ENCODE measurements at regions not wholly inside any gene's neighbourhood (a gene's known extent, or its start where the extent isn't known, plus 50 kb on each side); places are given as distances from the start of the nearest gene placed in this dataset.

DNA sequence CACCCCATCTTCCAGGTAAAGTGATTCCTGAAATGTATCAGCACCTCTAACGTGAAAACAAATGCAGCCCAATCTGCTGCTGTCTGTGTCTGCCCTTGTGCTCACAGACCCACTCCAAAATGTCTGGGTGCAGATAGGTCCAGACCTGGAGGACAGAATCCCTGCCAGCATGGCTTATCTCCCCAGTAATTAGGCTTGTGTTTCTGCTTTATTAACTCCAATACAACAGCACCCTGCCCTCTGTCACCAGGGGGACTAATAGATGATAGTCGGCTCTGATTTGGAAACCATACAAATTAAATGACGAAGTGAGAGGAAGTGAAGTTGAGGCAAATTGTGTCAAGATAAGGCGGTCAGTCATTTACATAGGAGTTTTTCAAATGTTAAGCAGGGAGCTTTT lies 608.3 kb upstream of the SALL1 start:
- DNase-seq, result no peak

DNA sequence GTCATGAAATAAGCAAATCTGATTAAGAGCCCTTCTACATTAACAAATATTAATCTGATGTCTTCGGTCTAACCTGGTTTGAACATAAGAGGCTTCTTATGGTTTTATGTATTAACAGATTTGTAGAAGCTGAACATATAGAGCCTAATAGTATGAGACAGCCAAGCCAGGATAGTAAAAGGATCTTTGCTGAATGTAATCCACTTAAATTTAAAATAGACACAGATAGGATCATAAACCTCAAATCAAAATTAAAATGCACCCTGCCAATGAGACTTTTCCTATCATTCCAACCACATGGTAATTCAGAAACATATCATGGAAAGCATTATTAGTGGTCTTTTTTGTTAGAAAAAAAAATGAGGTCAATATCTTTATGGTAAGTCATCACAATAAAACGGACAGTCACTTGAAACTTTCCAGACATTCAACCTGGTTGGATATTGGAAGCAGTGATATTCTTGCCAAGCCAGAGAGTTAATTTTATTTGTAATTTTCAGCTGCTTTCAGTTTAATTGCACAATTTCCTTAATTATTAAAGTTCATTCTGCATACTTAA lies 606.9 kb upstream of the SALL1 start:
- no peak for DNase-seq

DNA sequence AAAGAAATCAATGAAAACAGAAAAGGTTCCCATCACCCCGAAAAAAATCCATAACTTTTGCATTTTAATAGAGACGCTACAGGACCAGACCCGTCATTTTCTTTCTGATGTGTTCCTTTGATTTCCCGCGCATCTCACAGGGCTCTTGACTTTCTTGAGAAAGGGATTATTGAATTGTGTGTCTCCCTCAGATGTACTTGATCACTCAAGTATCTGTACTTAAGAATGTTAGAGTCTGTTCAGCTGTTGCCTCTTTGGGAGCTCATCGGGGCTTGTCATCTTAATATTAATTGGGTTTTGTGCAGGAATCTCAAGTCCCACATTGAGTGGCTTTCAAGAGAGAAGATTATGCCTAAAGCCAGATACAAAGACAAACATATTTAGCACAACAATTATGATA lies 606.4 kb upstream of the SALL1 start:
- no peak for DNase-seq

GRCh38 chr16:51757124-51757470 lies 606.0 kb upstream of the SALL1 start:
- DNase-seq, result no peak

GRCh38 chr16:51756447-51757123 lies 605.5 kb upstream of the SALL1 start:
- no peak for DNase-seq

DNA sequence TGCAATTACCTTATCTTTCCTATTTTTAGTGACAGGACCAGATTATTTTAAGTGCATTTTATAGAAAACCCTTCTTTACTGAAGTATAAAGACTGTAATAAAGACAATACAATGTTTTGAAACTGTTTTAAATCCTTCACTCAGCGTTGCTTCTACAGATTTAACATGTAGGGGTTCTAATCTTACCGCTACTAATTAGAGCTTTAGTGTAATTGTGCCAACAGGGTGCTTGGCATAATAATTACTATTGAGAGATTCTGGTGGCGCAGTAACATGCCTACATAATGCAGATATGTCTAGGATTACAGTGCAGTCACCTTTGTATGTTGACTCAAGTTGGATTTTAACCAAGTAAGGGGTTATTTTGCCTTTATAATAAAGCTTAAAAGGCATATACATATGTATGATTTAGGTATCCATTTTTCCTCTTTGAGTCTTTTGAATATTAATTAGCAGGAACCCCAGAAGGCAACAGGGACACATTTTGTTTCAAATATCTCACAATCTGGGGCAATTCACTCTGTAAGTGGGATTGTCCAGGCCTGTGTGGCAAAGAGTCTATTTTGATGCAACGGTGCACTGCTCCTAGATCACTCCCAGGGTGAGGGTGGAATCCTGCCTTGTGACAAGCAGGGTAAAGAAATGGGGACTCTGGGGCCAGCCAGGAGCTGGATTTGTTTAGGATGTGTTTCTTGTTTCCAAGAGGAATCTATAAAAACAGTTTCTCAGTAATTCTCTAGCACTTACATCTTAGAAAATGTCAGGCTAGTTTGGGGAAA lies 604.7 kb upstream of the SALL1 start:
- no peak for DNase-seq

DNA sequence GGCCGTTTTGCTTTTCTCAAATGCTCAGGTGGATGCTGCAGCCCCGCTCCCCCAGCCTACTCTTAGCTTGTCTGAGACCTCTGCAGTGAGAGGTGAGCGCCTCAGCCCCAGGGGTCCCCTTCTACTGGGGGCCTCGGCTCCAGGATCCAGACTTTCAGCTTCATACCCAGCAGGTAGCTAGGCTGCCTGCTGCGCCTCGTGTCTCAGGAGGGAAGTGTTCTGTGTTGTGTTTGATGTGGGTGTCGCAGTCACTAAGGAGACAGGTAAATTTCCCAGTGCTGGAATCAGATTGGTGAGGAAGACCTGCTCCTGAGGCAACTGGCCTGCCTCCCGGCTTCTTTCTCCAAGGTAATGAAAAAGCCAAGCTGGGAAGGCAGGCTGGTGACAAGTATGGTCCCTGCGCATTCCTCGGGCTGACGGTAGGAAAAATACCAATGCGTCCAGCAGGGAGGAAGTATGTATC lies 604.0 kb upstream of the SALL1 start:
- no peak for DNase-seq

DNA sequence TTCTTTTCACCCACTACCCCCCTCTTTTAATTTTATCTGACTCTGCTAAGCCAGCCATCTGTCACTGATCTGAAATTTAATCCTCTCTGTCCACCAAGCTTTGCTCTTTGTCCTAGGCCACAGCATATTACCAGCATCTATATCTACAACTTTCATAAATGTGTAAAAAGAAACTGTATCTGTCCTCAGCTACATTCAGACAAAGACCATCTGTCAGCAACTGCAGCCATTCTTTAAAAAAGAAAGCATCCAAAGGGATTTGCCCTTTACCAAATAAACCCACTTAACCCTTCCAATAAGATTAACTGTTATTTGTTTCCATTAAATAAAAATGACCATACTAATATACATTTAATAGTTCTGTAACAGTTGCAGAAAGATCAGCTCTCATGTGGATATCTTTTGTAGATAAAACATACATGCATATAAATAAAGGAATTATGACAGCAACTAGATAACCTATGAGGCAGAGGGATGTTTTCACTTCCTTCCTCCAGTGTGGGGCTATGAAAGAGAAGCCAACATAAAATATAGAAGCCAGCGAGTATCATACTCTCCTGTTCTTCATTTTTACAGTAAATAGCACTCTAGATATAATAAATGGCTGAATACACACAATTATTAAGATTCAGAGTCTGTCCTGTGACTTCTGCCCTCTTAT lies 602.5 kb upstream of the SALL1 start:
- no peak for DNase-seq

DNA sequence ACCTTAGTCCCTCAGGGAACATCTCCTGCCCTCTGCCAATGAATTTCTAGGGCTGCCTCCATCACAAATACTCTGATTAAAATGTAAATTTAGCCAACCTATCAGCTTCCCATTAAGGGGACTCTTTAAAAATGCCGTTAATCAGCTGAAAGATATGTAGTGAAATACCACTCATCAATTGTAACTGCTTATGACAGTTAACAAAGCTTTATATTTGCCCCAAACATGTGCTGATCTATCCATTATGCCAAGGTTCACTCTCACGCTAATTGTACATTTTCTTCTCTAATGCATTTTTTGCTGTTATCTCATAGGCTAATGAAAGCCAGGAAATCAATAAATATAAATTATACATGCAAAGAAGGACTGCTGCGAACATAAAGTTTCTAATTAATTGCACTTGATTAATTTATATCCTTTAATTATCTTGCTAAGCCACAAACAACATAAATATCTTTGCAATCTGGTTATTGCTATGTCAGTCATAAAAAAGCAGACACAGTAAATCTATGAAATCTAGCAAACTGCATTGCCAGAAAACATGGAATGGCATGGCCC lies 601.4 kb upstream of the SALL1 start:
- no peak for DNase-seq

- no peak for DNase-seq
These were observed 596.3 kb upstream of the SALL1 start for GRCh38 chr16:51747329-51747728.

DNA sequence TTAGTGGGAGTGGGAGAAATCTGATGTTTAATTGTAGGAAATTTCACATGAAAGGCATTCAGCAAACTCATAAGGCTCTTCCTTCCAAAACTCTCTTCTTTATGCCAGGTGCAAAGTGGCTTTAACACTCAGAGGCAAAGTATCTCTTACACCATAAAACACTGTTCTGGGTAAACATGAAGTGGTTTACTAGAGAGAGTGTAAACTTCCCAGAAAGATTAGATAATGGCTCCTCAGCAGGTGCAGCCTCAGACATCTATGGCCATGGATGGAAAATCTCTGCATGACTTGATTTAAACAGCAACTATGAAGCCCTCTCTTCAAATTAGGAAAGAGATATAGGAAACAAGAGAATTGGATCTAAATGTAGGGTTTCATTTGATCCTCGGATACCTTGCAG lies 583.1 kb upstream of the SALL1 start:
- DNase-seq, result peak; percentile 8

GRCh38 chr16:51733181-51733580 lies 582.1 kb upstream of the SALL1 start:
- DNase-seq, result no peak

- no peak for DNase-seq
These were observed 580.1 kb upstream of the SALL1 start for GRCh38 chr16:51731160-51731559.

DNA sequence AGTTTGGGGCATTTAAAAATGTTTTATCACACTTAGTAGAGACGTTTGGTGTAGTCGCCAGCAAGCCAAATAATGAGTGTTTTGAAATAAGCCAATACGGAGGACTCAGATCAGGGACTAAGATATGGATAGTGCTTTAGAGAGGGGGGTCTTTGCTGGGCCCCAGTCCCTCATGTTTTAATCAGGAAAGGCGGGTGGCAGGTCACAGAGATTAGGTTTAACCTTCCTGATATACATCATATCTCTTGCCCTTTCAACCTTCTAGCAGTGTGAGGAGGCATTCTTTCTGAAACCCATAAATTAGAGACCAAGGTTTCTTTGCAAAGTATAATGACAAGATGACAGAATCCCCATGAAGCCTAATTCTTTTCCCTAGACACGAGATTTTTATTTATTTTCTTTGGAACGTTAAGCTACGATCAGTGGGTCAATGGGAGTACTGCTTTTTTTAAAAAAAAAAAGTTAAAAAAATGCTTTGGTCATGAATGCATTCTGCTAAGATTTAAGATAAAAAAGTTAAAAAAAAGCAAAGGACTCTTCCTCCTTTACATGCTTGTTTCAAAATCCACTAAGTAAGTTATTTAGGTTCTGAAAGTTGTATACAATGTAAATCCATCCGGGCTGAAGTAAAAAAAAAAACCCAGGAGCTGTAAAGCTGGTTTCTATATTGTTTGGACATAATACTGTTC lies 572.1 kb upstream of the SALL1 start:
- no peak for DNase-seq

DNA sequence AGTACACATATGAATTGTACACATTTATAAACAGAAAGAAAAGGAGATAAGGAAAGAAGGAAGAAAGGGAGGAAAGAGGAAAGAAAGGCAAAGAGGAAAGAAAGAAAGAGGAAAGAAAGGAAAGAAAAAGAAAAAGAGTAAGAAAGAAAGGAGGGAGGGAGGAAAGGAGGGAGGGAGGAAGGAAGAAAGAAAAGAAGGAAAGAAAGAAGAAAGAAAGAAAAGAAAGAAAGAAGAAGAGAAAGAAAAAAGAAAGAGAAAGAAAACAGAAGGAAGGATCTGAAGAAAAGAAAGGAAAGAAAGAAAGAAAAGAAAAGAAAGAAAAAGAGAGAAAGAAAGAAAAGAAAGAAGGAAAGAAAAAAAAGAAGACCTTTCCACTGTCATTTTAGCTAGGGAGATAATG lies 571.4 kb upstream of the SALL1 start:
- no peak for DNase-seq

GRCh38 chr16:51719376-51719775 lies 568.3 kb upstream of the SALL1 start:
- peak; percentile 13 for DNase-seq

GRCh38 chr16:51716195-51716594 lies 565.1 kb upstream of the SALL1 start:
- no peak for DNase-seq

DNA sequence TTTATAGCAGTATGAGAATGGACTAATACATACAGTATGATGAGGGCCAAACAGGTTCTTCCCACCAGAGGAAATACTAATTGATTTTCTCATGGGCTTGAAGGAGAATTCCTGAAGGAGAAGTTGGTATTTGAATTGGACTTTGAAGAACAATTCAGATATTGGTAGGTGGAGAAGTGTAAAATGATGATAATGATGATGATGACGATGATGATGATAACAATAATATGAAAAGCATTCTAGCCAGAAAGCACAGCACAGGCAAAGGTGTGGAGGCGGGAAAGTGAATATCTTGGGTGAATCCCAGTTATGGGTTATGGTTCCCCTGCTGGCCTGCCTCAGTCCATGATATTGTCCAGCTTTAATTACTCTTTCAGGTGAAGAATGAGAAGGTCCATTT lies 562.4 kb upstream of the SALL1 start:
- DNase-seq, result no peak

DNA sequence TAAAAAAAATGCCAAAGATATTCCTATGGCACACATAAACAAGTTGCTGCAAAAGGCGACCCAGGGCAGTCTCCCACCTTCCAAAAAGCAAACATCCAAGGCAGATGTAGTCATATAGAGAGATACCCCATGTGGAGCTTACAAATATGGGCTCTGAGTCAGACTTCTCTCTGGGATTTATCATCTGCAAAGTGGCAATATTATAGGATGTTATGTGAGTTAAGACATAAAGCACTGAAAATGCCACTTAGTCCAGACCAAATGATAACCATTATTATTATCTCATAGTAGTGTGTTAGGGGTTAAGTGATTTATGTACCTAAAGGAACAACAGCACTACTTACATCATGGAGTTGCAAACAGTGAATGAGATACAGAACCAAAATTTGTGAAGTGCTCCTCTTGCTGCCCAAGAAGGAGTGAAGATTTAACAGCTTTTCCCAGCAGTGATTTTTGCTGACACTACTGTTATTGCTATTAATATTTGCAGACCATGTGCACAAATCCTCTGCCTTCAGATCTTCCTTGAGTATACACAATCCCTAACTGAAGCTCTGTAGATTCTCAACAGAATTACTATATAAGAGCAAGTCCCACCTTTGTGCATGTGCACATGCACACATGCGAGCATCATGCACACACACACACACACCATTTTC lies 560.0 kb upstream of the SALL1 start:
- DNase-seq, result no peak

GRCh38 chr16:51710186-51710585 lies 559.1 kb upstream of the SALL1 start:
- DNase-seq, result no peak

DNA sequence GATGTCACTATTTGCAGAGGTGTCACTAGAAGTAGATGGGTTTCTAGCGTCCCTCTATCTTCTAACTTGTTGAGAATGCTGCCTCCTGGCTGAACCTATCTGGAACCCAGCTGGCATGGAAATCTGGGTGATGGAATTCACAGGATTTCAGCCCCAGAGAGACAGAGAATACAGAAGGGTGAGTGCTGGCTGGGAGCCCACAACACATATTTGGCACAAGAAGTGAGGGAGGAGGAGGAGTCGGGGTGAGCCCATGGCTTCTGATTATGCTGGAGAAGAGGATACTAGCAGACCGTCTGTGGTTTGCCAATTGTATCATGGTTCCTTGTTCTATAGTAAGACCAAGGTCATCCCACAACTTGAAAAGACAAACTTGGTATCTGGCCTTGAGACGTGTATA lies 557.8 kb upstream of the SALL1 start:
- DNase-seq, result no peak

DNA sequence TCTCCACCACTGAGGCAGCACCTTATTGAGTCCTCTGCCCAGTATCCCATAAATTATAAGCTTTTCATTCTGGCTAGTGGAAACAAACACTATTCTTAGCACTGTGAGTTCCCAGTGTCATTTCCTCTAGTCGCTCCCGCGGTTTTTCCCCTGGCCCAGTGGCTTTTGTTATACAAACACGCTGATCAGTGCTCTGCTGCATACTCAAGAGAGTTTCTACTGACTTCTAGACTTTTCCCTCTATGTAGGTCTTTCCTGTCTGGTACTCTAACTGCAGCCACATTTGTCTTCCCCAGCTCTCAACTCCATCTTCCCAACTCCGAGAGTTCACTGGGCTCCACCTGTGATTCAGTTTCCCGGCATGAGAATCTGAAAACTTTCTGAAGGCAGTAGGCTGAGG lies 556.6 kb upstream of the SALL1 start:
- no peak for DNase-seq

All from DMS53 (cell line).